OCI-LY7 (cell line): ENCODE measurements at regions not wholly inside any gene's neighbourhood (a gene's known extent, or its start where the extent isn't known, plus 50 kb on each side); places are given as distances from the start of the nearest gene placed in this dataset.
"Not testable (repeated sequence)": the region's sequence is repeated elsewhere in the genome, so short reads cannot be mapped to it uniquely, and the experiment has no call there.

ENCODE experiments used
- BruUV-seq: library from RNA; stranded (reverse); fragments of 400-500 nt; replicated peaks from 2 replicates; lab custom pipeline; 2021; lab: Mats Ljungman, UMichigan
- CTCF ChIA-PET: fragments of 300-600 bp; sonication (Branson Sonifier 250); formaldehyde crosslinking; loops from one replicate; lab custom pipeline; 2022; ENCODE audit warnings: antibody characterized with exemption; ENCODE audit not compliant: unreplicated experiment; lab: Charles Lee
- POLR2A ChIA-PET: fragments of 300-600 bp; sonication (Branson Sonifier 250); formaldehyde crosslinking; loops from one replicate; lab custom pipeline; 2022; ENCODE audit warnings: antibody characterized with exemption; lab: Charles Lee
- DNase-seq: peaks from one replicate; pipeline ENCODE4 v3.0.0-alpha.2; 2015; ENCODE audit warnings: low spot score
- H2AFZ ChIP-seq: fragments of 200-600 bp; sonication (generic), shearing (Covaris generic); 2 replicates; pipeline ENCODE4 v1.6.1; 2014; ENCODE audit warnings: mild to moderate bottlenecking, antibody characterized with exemption, low read length, moderate library complexity
- H3K27ac ChIP-seq: fragments of 200-600 bp; sonication (generic); 2 replicates; pipeline ENCODE4 v1.5.1; 2014; ENCODE audit warnings: mixed run types, low read depth, mild to moderate bottlenecking, moderate library complexity, low read length, inconsistent platforms; ENCODE audit not compliant: poor library complexity, severe bottlenecking
- H3K36me3 ChIP-seq: fragments of 200-600 bp; sonication (generic); 2 replicates; pipeline ENCODE4 v1.6.1; 2014; ENCODE audit warnings: mild to moderate bottlenecking, antibody characterized with exemption, low read length, moderate library complexity, mixed read lengths; ENCODE audit not compliant: insufficient read depth
- H3K4me1 ChIP-seq: fragments of 200-600 bp; sonication (generic); 2 replicates; pipeline ENCODE4 v1.5.1; 2014; ENCODE audit warnings: mild to moderate bottlenecking, low read length; ENCODE audit not compliant: insufficient read depth, poor library complexity, severe bottlenecking
- H3K4me2 ChIP-seq: fragments of 200-600 bp; sonication (generic); 2 replicates; pipeline ENCODE4 v1.6.1; 2014; ENCODE audit warnings: mild to moderate bottlenecking, low read length
- H3K4me3 ChIP-seq: fragments of 200-600 bp; sonication (generic); 2 replicates; pipeline ENCODE4 v1.5.1; 2014; ENCODE audit warnings: mild to moderate bottlenecking, low read depth, low read length; ENCODE audit not compliant: poor library complexity, severe bottlenecking
- H3K79me2 ChIP-seq: fragments of 200-600 bp; sonication (generic); 2 replicates; pipeline ENCODE4 v1.6.1; 2016; ENCODE audit warnings: low read depth, mild to moderate bottlenecking, low read length, moderate library complexity, mixed read lengths; ENCODE audit not compliant: insufficient read depth
- H3K9me2 ChIP-seq: fragments of 200-600 bp; sonication (generic); 2 replicates; pipeline ENCODE4 v1.6.1; 2016; ENCODE audit warnings: mild to moderate bottlenecking, low read length, mixed read lengths; ENCODE audit not compliant: insufficient read depth
- H3K9me3 ChIP-seq: fragments of 200-600 bp; sonication (generic); 2 replicates; pipeline ENCODE4 v1.6.1; 2014; ENCODE audit warnings: mild to moderate bottlenecking, mixed run types, low read length, mixed read lengths
- H4K20me1 ChIP-seq: fragments of 200-600 bp; sonication (generic); 2 replicates; pipeline ENCODE4 v1.6.1; 2014; ENCODE audit warnings: mild to moderate bottlenecking, antibody characterized with exemption, low read length, moderate library complexity, mixed read lengths; ENCODE audit not compliant: insufficient read depth
- intact Hi-C: fragments of 100-400 bp; cut with micrococcal nuclease; formaldehyde crosslinking; loops from one replicate; pipeline ENCODE4 v1.10.0; 2022; ENCODE audit not compliant: unreplicated experiment

DNA sequence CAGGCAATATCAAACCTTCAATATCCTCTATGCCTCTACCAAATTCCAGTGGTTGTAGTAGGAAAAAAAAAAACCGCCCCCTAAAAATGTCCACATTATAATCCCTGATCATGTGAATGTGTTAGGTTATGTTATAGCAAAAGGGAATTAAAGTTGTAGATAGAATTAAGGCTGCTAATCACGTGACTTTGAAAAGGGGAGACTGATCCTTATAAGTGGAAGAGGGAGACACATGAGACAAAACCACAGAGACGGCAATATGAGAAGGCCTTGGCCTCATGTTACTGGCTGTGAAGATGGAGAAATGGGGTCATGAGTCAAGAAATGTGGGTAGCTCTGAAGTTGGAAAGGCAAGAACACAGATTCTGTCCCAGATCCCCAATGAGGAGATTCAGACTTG, 1711.3 kb downstream of the KHDRBS2 start:
- intact Hi-C loops, H3K9me2 ChIP-seq, DNase-seq, H3K79me2 ChIP-seq, H3K9me3 ChIP-seq, BruUV-seq, H3K4me1 ChIP-seq, POLR2A ChIA-PET, H3K36me3 ChIP-seq, H2AFZ ChIP-seq, H3K4me2 ChIP-seq, H3K4me3 ChIP-seq, H3K27ac ChIP-seq, H4K20me1 ChIP-seq, CTCF ChIA-PET: not testable (repeated sequence)

GRCh38 chr6:60572607-60573006, 1713.4 kb downstream of the KHDRBS2 start:
- H3K4me1 ChIP-seq, H3K79me2 ChIP-seq, H3K27ac ChIP-seq, DNase-seq, intact Hi-C loops, CTCF ChIA-PET, H3K9me3 ChIP-seq, H3K9me2 ChIP-seq, H2AFZ ChIP-seq, H4K20me1 ChIP-seq, H3K4me2 ChIP-seq, POLR2A ChIA-PET, BruUV-seq, H3K4me3 ChIP-seq, H3K36me3 ChIP-seq: not testable (repeated sequence)

DNA sequence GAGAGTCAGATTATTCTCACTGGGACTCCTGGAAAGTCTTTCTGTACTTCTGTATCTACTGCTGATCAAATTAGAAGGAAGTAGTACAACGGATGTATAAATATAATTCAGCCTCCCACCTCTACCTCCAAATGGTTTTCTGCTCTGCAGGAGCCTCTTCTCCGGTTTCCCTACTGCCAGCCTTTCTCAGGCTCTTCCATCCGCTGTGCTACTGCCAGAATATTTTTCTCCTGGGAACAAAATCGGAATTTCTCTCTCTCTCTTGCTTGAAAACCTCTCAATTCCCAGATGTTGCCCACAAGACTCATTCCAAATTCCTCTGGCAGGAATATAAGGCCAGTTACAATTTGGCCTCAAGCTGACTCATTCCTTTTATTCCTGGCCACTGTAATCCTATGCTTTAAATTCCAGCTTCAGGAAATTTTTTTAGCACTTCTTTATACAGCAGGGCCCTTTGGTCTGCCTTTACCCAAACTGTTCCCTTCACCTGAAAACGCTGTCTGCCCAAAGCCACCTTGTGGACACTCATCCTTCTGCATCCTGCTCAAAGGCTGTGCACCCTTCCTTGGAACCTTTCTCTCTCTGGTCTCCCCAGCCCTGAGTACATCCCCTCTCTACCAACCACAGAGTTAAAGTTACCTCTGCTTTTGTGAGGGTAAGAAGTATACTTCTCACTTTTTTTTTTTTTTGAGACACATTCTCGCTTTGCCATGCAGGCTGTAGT, 1714.6 kb downstream of the KHDRBS2 start:
- H3K36me3 ChIP-seq, H4K20me1 ChIP-seq, BruUV-seq, H3K9me2 ChIP-seq, POLR2A ChIA-PET, H2AFZ ChIP-seq, H3K79me2 ChIP-seq, DNase-seq, intact Hi-C loops, H3K4me1 ChIP-seq, H3K4me2 ChIP-seq, CTCF ChIA-PET, H3K9me3 ChIP-seq, H3K4me3 ChIP-seq, H3K27ac ChIP-seq: not testable (repeated sequence)

- H3K9me2 ChIP-seq, H3K4me3 ChIP-seq, intact Hi-C loops, H3K9me3 ChIP-seq, H3K4me2 ChIP-seq, CTCF ChIA-PET, H3K36me3 ChIP-seq, H2AFZ ChIP-seq, BruUV-seq, H3K79me2 ChIP-seq, H4K20me1 ChIP-seq, DNase-seq, H3K4me1 ChIP-seq, H3K27ac ChIP-seq, POLR2A ChIA-PET: not testable (repeated sequence)
Observed at GRCh38 chr6:60570599-60570998, 1715.4 kb downstream of the KHDRBS2 start.

DNA sequence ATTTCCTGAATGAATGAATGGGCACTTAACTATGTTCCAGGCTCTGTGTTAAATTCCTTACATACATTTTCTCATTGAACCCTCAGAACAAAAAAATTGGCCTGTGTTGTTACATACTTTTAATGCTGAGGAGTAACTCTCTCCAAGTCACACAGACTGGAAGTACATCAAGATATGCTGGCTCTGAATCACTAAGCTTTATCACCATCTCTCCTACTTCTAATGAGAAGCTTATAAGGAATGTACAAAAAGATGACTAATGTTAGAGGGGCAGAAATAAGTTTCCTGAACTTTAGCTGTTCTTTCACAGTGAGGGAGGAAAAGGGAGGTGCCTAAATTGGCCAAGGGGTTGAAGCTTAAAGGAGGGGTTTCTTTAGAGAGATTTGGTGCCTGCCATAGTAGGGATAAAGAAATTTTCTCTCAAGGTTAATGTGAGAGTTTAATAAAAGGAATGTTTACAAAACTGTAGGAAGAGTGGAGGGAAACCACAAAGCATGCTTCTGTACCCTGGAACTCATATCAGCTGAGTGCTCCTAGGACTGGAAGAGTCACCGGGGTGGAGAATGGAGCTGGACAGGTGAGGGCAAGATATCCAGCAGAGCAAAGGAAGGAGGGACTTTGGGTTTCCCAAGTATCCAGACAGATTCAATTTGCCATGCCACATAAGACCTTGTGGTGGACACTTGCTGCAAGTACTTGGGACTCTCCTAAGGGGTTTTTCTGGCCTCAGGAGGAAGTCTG, 1718.4 kb downstream of the KHDRBS2 start:
- DNase-seq, H3K4me3 ChIP-seq, H3K36me3 ChIP-seq, H3K4me2 ChIP-seq, H3K4me1 ChIP-seq, H4K20me1 ChIP-seq, POLR2A ChIA-PET, H3K27ac ChIP-seq, BruUV-seq, H3K9me2 ChIP-seq, intact Hi-C loops, CTCF ChIA-PET, H3K79me2 ChIP-seq, H2AFZ ChIP-seq, H3K9me3 ChIP-seq: not testable (repeated sequence)

DNA sequence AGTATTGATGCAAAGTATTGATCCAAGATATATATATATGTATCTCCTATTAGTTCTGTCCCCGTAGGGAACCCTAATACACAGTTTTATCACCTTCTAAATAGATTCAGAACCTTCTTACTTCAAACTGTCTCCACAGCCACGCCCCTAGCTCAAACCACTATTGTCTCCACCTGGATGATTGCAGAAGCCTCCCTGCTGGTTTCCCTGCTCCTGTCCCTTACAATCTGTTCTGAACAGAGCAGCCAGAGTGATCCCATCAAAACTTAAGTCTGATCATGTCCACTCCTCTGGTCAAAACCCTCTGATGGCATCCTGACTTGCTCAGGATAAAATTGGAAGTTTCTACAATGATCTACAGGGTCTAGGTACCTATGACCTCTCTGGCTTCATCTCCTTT, 1719.6 kb downstream of the KHDRBS2 start:
- H3K4me3 ChIP-seq, POLR2A ChIA-PET, H3K4me1 ChIP-seq, H3K36me3 ChIP-seq, BruUV-seq, DNase-seq, H2AFZ ChIP-seq, H3K4me2 ChIP-seq, H3K9me3 ChIP-seq, H3K27ac ChIP-seq, H3K79me2 ChIP-seq, H4K20me1 ChIP-seq, H3K9me2 ChIP-seq, CTCF ChIA-PET, intact Hi-C loops: not testable (repeated sequence)
